Right atrium auricular region (tissue), 2 donors: ENCODE measurements at regions not wholly inside any gene's neighbourhood (a gene's known extent, or its start where the extent isn't known, plus 50 kb on each side); places are given as distances from the start of the nearest gene placed in this dataset.

ENCODE experiments used
- DNase-seq: peaks from one replicate; pipeline ENCODE4 v3.0.0-alpha.2; 2019; ENCODE audit warnings: low spot score
- H3K27ac ChIP-seq, 2 donors: fragments of 200-600 bp; sonication (generic); 1 replicate in 1 of 2; 2 replicates in 1 of 2; pipeline ENCODE4 v1.5.1; 2016 to 2019
- H3K27me3 ChIP-seq, 2 donors: fragments of 200-600 bp; sonication (generic); one replicate each; pipeline versions ENCODE4 v1.5.1 to v1.6.0; 2017 to 2019
- H3K36me3 ChIP-seq: fragments of 200-600 bp; sonication (generic); one replicate; pipeline ENCODE4 v1.5.1; 2016
- H3K4me1 ChIP-seq, 2 donors: fragments of 200-600 bp; sonication (generic); one replicate each; pipeline versions ENCODE4 v1.5.1 to v1.6.0; 2017 to 2019
- H3K4me3 ChIP-seq, 2 donors: fragments of 200-600 bp; sonication (generic); 1 replicate in 1 of 2; 2 replicates in 1 of 2; pipeline ENCODE4 v1.5.1; 2017 to 2019; ENCODE audit warnings: mild to moderate bottlenecking in 1 of 2, moderate library complexity in 1 of 2
- H3K9me3 ChIP-seq, 2 donors: fragments of 200-600 bp; sonication (generic); one replicate each; pipeline ENCODE4 v1.5.1; 2019
- TF ChIP-seq, protein P1 (sequence below), 2 donors: fragments of 200-600 bp; sonication (generic); IDR thresholded peaks; one replicate each; pipeline ENCODE4 v1.5.1; 2019; ENCODE audit warnings: antibody characterized with exemption in 2 of 2

- TF ChIP-seq, protein P1, sequence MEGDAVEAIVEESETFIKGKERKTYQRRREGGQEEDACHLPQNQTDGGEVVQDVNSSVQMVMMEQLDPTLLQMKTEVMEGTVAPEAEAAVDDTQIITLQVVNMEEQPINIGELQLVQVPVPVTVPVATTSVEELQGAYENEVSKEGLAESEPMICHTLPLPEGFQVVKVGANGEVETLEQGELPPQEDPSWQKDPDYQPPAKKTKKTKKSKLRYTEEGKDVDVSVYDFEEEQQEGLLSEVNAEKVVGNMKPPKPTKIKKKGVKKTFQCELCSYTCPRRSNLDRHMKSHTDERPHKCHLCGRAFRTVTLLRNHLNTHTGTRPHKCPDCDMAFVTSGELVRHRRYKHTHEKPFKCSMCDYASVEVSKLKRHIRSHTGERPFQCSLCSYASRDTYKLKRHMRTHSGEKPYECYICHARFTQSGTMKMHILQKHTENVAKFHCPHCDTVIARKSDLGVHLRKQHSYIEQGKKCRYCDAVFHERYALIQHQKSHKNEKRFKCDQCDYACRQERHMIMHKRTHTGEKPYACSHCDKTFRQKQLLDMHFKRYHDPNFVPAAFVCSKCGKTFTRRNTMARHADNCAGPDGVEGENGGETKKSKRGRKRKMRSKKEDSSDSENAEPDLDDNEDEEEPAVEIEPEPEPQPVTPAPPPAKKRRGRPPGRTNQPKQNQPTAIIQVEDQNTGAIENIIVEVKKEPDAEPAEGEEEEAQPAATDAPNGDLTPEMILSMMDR (IDR thresholded peaks at IDR 0.05) = no peak
- no peak overlapping the region for H3K27ac ChIP-seq
Measured at GRCh38 chr4:128462103-128462783, 174.6 kb upstream of the PGRMC2 start.

GRCh38 chr4:128461291-128462102, 173.9 kb upstream of the PGRMC2 start:
- no peaks in the 10 kb centered on the region for H3K36me3 ChIP-seq
- no peaks in the 10 kb centered on the region for H3K4me1 ChIP-seq
- H3K27ac ChIP-seq = peak overlapping the region in 1 of 2 donors; percentile 45
- TF ChIP-seq, protein P1 (IDR thresholded peaks at IDR 0.05) = no peak
- DNase-seq = peak; percentile 73
- H3K9me3 ChIP-seq = no peaks in the 10 kb centered on the region
- H3K27me3 ChIP-seq = no peaks in the 10 kb centered on the region
- H3K4me3 ChIP-seq = no peak overlapping the region

More at GRCh38 chr4:128462103-128462783, 174.6 kb upstream of the PGRMC2 start:
- Histone ChIP-seq H3K4me3 (no peak overlapping the region), H3K27me3 (no peaks in the 10 kb centered on the region), H3K36me3 (no peaks in the 10 kb centered on the region), H3K4me1 (no peaks in the 10 kb centered on the region), H3K9me3 (no peaks in the 10 kb centered on the region)
- DNase-seq = no peak

GRCh38 chr4:128459547-128459946, 171.9 kb upstream of the PGRMC2 start:
- no peak for DNase-seq
- H3K4me1 ChIP-seq = peaks cover 0 to 9% of the 10 kb centered on the region in 2 donors
- TF ChIP-seq, protein P1 (IDR thresholded peaks at IDR 0.05) = no peak

DNA sequence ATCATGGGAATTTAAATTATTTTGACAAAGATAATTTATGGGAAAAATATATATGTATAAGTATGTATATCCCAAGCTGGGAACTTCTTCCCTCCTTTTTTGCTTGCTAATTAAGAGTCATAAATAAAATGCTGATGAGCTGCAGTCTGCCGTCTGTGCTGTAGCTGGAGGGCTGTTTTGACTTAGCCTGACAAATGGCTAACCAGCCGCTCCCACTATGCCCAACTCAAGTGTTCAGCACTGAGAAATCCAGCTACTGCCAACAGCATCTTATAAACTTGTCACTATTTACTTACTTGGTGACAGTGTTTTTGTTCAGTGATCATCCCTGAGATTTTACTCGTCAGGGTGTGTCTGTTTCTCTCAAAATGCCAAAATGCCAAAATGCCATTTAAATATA, 171.2 kb upstream of the PGRMC2 start:
- H3K4me1 ChIP-seq = peaks cover 0 to 14% of the 10 kb centered on the region in 2 donors
- no peaks in the 10 kb centered on the region for H3K27me3 ChIP-seq
- no peak overlapping the region for H3K4me3 ChIP-seq
- no peak overlapping the region for H3K27ac ChIP-seq
- TF ChIP-seq, protein P1 (IDR thresholded peaks at IDR 0.05) = no peak
- H3K9me3 ChIP-seq = no peaks in the 10 kb centered on the region
- no peak for DNase-seq
- no peaks in the 10 kb centered on the region for H3K36me3 ChIP-seq

More at GRCh38 chr4:128459547-128459946, 171.9 kb upstream of the PGRMC2 start:
- no peaks in the 10 kb centered on the region for H3K27me3 ChIP-seq
- H3K27ac ChIP-seq = no peak overlapping the region
- H3K4me3 ChIP-seq = no peak overlapping the region
- H3K36me3 ChIP-seq = no peaks in the 10 kb centered on the region
- no peaks in the 10 kb centered on the region for H3K9me3 ChIP-seq

DNA sequence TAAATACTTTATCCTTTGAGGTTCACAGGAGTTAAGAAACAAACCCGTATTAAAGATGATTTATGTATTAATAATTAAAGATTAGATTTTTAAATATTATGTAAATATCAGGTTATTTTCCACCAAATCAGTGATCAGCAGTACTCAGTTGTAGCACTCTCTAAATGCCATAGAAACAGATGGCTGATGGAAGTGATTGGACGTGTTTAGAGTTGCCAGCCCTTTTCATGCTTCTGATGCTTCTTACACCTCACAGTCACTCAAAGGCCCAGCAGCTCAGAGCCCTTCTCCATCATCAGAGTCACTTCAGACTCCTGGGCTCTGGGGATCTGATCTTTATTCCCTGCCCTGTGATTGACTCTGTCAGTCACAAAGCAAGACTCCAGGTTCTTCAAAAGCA, 170.1 kb upstream of the PGRMC2 start:
- no peaks in the 10 kb centered on the region for H3K9me3 ChIP-seq
- no peak overlapping the region for H3K27ac ChIP-seq
- no peak for DNase-seq
- TF ChIP-seq, protein P1 (IDR thresholded peaks at IDR 0.05) = no peak
- H3K4me1 ChIP-seq = peaks cover 0 to 14% of the 10 kb centered on the region in 2 donors
- H3K27me3 ChIP-seq = no peaks in the 10 kb centered on the region
- no peak overlapping the region for H3K4me3 ChIP-seq
- no peaks in the 10 kb centered on the region for H3K36me3 ChIP-seq
